ENCODE measurements at regions not wholly inside any gene's neighbourhood (a gene's known extent, or its start where the extent isn't known, plus 50 kb on each side); places are given as distances from the start of the nearest gene placed in this dataset.

DNA sequence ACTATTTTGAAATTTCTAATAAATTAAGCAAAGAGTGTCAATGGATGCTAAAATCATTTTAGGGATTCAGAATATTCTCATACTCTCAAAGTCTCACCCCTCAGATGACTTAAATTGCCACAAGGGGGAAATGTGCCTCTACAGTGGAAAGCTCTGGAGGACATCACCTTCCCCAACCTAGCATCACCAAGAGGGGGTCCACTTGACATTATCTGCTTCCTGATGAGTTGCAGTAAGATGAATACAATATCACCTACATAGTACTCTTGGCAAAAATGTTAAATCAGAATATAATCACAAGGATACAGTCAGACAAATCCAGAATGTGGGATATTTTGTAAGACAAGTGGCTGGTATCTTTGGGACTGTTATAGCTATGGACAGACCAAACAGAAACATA lies 290.1 kb downstream of the MFSD1 start:
- no peaks in the 10 kb centered on the region for H3K9me3 ChIP-seq (ENCODE audit: control insufficient read depth in 4 of 4, insufficient read depth in 3 of 4, low read length in 3 of 4)
- no peak overlapping the region for H3K27ac ChIP-seq (ENCODE audit: low read depth in 1 of 2, low read length in 1 of 2)
- H3K4me3 ChIP-seq = no peak overlapping the region
- no peaks in the 10 kb centered on the region for H3K4me1 ChIP-seq (ENCODE audit: control insufficient read depth in 5 of 5, insufficient read depth in 5 of 5, low read length in 5 of 5)
- no peak for ATAC-seq (ENCODE audit: insufficient read depth, low FRiP score)
- H3K36me3 ChIP-seq (ENCODE audit: control insufficient read depth in 4 of 4, insufficient read depth in 4 of 4, low read length in 4 of 4) = no peaks in the 10 kb centered on the region
- H3K27me3 ChIP-seq (ENCODE audit: control insufficient read depth in 3 of 3, insufficient read depth in 3 of 3, low read length in 2 of 3) = no peaks in the 10 kb centered on the region
- DNase-seq = no peak
- TF ChIP-seq, protein P1, sequence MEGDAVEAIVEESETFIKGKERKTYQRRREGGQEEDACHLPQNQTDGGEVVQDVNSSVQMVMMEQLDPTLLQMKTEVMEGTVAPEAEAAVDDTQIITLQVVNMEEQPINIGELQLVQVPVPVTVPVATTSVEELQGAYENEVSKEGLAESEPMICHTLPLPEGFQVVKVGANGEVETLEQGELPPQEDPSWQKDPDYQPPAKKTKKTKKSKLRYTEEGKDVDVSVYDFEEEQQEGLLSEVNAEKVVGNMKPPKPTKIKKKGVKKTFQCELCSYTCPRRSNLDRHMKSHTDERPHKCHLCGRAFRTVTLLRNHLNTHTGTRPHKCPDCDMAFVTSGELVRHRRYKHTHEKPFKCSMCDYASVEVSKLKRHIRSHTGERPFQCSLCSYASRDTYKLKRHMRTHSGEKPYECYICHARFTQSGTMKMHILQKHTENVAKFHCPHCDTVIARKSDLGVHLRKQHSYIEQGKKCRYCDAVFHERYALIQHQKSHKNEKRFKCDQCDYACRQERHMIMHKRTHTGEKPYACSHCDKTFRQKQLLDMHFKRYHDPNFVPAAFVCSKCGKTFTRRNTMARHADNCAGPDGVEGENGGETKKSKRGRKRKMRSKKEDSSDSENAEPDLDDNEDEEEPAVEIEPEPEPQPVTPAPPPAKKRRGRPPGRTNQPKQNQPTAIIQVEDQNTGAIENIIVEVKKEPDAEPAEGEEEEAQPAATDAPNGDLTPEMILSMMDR (IDR thresholded peaks at IDR 0.05; ENCODE audit: control extremely low read depth, extremely low read depth) = no peak
- H3K9ac ChIP-seq (ENCODE audit: insufficient read depth in 1 of 2, low read length in 2 of 2) = no peak overlapping the region

DNA sequence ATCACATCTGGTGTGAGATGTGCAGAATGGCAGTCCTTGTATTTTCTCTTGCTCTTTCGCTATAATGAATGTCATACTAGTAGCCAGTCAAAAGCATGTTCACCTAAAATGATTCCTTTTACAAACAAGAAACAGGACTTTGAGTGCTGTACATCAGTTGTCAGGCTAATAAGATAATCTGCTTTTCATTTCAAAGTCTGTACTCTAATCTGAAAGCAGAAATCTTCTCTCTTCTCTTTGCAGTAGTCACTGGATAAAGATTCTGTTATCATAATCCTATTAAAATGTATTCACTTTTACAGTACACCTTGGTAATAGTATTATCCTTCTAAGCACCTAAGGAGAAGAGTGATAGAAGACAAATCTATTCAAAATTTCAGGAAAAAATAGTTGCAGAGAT lies 300.1 kb downstream of the MFSD1 start:
- H3K27ac ChIP-seq (ENCODE audit: low read depth in 1 of 2, low read length in 1 of 2) = no peak overlapping the region
- H3K36me3 ChIP-seq (ENCODE audit: control insufficient read depth in 4 of 4, insufficient read depth in 4 of 4, low read length in 4 of 4) = no peaks in the 10 kb centered on the region
- no peak for DNase-seq
- H3K9ac ChIP-seq (ENCODE audit: insufficient read depth in 1 of 2, low read length in 2 of 2) = no peak overlapping the region
- ATAC-seq (ENCODE audit: insufficient read depth, low FRiP score) = no peak
- no peak overlapping the region for H3K4me3 ChIP-seq
- TF ChIP-seq, protein P1 (IDR thresholded peaks at IDR 0.05; ENCODE audit: control extremely low read depth, extremely low read depth) = no peak
- no peaks in the 10 kb centered on the region for H3K27me3 ChIP-seq (ENCODE audit: control insufficient read depth in 3 of 3, insufficient read depth in 3 of 3, low read length in 2 of 3)
- no peaks in the 10 kb centered on the region for H3K9me3 ChIP-seq (ENCODE audit: control insufficient read depth in 4 of 4, insufficient read depth in 3 of 4, low read length in 3 of 4)
- no peaks in the 10 kb centered on the region for H3K4me1 ChIP-seq (ENCODE audit: control insufficient read depth in 5 of 5, insufficient read depth in 5 of 5, low read length in 5 of 5)
- 82 to 84% methylated on average over 1 of the region's 1 CpG for WGBS, 2 donors

DNA sequence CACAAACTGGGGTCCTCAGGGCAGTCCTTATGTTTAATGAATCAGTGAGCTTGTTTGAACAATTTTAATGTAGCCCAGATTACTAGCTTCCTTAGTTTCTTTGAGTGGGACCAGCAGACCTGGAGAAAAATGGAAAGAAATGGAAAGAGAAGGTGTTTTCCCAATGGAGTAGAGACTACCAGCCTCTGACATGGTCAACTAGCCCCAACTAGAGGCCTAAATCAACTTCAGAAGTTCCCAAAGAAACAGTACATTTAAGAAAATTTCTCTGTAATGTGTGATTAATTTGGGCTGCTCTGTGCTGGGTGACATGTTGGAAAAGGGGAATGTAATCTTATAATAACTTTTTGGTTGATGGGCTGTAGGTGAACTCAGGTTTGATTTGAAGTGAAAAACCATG lies 310.9 kb downstream of the MFSD1 start:
- DNase-seq = no peak
- Histone ChIP-seq H3K4me1 (ENCODE audit: control insufficient read depth in 5 of 5, insufficient read depth in 5 of 5, low read length in 5 of 5) (no peaks in the 10 kb centered on the region), H3K9ac (ENCODE audit: insufficient read depth in 1 of 2, low read length in 2 of 2) (no peak overlapping the region), H3K9me3 (ENCODE audit: control insufficient read depth in 4 of 4, insufficient read depth in 3 of 4, low read length in 3 of 4) (no peaks in the 10 kb centered on the region), H3K4me3 (no peak overlapping the region), H3K27me3 (ENCODE audit: control insufficient read depth in 3 of 3, insufficient read depth in 3 of 3, low read length in 2 of 3) (no peaks in the 10 kb centered on the region), H3K27ac (ENCODE audit: low read depth in 1 of 2, low read length in 1 of 2) (no peak overlapping the region), H3K36me3 (ENCODE audit: control insufficient read depth in 4 of 4, insufficient read depth in 4 of 4, low read length in 4 of 4) (no peaks in the 10 kb centered on the region)
- TF ChIP-seq, protein P1 (IDR thresholded peaks at IDR 0.05; ENCODE audit: control extremely low read depth, extremely low read depth) = no peak
- ATAC-seq (ENCODE audit: insufficient read depth, low FRiP score) = no peak

DNA sequence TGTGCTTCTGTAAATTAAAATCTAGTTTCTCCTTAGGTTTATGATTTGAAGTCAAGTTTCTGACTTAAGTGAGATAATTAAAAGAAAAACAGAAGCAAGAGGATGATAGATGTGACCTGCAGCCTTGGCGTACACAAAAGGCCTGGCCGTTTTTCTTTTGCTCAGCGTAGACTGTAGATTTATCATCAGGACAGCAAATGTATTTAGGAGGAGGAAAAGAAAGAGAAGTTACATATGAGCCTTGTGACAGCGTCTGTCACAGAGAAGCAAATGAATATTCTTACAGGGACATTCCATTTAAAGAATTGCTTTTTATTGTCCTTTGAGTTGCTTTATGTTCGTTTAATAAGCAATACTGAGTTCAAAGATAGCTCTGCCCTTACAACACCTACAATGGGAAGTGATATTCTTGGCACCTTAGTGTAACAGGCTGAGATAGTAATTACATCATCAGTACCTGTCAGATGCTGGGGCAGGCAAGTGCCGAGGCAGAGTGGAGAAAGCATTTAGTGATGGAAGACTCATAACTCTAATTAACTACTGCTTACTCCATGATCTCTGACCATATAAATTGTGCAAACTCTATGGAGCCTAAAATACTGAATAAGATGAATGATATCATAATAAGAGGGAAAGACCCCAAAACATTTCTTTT lies 311.5 kb downstream of the MFSD1 start:
- Histone ChIP-seq H3K36me3 (ENCODE audit: control insufficient read depth in 4 of 4, insufficient read depth in 4 of 4, low read length in 4 of 4) (no peaks in the 10 kb centered on the region), H3K4me3 (no peak overlapping the region), H3K4me1 (ENCODE audit: control insufficient read depth in 5 of 5, insufficient read depth in 5 of 5, low read length in 5 of 5) (no peaks in the 10 kb centered on the region), H3K27ac (ENCODE audit: low read depth in 1 of 2, low read length in 1 of 2) (no peak overlapping the region), H3K27me3 (ENCODE audit: control insufficient read depth in 3 of 3, insufficient read depth in 3 of 3, low read length in 2 of 3) (no peaks in the 10 kb centered on the region), H3K9me3 (ENCODE audit: control insufficient read depth in 4 of 4, insufficient read depth in 3 of 4, low read length in 3 of 4) (no peaks in the 10 kb centered on the region), H3K9ac (ENCODE audit: insufficient read depth in 1 of 2, low read length in 2 of 2) (no peak overlapping the region)
- WGBS, 2 donors = 62 to 64% methylated on average over 6 of the region's 6 CpGs
- TF ChIP-seq, protein P1 (IDR thresholded peaks at IDR 0.05; ENCODE audit: control extremely low read depth, extremely low read depth) = no peak
- DNase-seq = no peak
- no peak for ATAC-seq (ENCODE audit: insufficient read depth, low FRiP score)
